ENCODE measurements at regions not wholly inside any gene's neighbourhood (a gene's known extent, or its start where the extent isn't known, plus 50 kb on each side); places are given as distances from the start of the nearest gene placed in this dataset.
"Not testable (repeated sequence)": the region's sequence is repeated elsewhere in the genome, so short reads cannot be mapped to it uniquely, and the experiment has no call there.

DNA sequence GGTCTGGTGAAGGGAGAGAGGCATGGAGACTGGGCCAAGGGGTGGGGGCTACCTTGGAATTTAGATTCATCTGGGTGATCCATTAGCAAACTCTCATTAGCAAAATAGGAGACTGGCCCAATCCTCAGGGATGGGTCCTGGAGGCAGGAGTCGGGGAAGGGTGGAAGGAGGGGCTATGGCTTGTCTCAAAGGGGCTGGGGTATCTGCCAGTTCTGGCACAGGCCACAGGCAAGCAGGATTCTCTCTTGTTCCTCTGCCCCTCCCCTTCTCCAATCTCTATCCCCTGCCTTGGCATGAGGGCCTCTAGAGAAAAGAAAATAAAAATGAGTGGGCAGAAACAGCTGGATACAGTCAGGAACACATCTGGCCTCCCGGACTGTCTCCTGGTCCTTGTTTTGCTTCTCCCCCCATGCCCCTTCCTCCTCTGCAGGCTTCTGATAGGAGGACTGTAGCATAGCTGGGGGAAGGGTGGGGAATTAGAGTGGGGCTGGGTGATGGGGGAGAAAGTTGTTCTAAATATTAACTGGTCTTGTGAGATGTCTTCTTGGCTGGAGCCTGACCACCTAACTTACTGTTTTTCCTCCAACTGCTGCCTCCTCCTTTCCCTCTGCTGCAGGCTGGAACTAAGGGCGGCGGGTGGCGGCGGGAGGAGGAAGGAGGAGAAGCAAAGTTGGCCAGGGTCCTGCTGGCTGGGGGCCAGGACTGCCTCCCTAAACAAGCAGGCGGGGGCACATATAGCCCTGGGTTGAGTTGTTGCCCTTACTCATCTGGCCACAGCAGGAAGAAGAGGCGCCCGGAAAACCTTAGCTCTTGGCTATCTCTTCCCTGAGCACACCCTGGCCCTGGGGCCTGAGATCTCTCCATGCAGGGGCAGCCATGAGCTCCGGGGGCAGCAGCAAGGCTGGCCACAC, 53.3 kb upstream of the LAS1L start:
- Mint-ChIP-seq H3K4me3 (ENCODE audit: unreplicated experiment) (no peak overlapping the region), H3K27me3 (ENCODE audit: unreplicated experiment) (peaks cover 3% of the 10 kb centered on the region), H3K4me1 (ENCODE audit: unreplicated experiment) (peaks cover 8% of the 10 kb centered on the region), H3K27ac (ENCODE audit: unreplicated experiment) (no peak overlapping the region), H3K9me3 (ENCODE audit: unreplicated experiment) (no peaks in the 10 kb centered on the region), H3K36me3 (ENCODE audit: low read depth, unreplicated experiment) (no peaks in the 10 kb centered on the region)
- DNase-seq (ENCODE audit: low spot score): no peak
- TF ChIP-seq, protein P1, sequence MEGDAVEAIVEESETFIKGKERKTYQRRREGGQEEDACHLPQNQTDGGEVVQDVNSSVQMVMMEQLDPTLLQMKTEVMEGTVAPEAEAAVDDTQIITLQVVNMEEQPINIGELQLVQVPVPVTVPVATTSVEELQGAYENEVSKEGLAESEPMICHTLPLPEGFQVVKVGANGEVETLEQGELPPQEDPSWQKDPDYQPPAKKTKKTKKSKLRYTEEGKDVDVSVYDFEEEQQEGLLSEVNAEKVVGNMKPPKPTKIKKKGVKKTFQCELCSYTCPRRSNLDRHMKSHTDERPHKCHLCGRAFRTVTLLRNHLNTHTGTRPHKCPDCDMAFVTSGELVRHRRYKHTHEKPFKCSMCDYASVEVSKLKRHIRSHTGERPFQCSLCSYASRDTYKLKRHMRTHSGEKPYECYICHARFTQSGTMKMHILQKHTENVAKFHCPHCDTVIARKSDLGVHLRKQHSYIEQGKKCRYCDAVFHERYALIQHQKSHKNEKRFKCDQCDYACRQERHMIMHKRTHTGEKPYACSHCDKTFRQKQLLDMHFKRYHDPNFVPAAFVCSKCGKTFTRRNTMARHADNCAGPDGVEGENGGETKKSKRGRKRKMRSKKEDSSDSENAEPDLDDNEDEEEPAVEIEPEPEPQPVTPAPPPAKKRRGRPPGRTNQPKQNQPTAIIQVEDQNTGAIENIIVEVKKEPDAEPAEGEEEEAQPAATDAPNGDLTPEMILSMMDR (IDR thresholded peaks at IDR 0.05; ENCODE audit: unreplicated experiment): no peak

DNA sequence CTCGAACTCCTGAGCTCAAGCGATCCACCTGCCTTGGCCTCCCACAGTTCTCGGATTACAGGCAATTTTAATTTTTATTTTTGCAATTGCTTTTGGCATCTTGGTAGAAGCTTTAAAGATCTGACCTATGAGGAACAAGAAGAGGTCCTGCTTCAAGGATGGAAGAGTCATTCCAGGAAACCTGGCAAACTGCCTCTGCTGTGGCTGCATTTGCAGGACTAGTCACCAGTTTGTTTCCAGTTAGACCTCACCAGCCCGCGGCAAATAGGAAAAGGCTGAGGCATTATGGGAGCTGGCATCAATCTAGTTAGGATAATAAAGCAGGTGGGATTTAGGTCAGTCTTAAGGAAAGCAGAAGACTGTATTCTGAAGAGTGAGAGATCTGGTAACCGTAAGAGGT, 51.9 kb upstream of the LAS1L start:
- H3K27me3 Mint-ChIP-seq (ENCODE audit: unreplicated experiment): peaks cover 3% of the 10 kb centered on the region
- peaks cover 15% of the 10 kb centered on the region for H3K4me1 Mint-ChIP-seq (ENCODE audit: unreplicated experiment)
- H3K36me3 Mint-ChIP-seq (ENCODE audit: low read depth, unreplicated experiment): no peaks in the 10 kb centered on the region
- no peak for DNase-seq (ENCODE audit: low spot score)
- H3K9me3 Mint-ChIP-seq (ENCODE audit: unreplicated experiment): no peaks in the 10 kb centered on the region
- no peak overlapping the region for H3K27ac Mint-ChIP-seq (ENCODE audit: unreplicated experiment)
- TF ChIP-seq, protein P1 (IDR thresholded peaks at IDR 0.05; ENCODE audit: unreplicated experiment): no peak
- no peak overlapping the region for H3K4me3 Mint-ChIP-seq (ENCODE audit: unreplicated experiment)

DNA sequence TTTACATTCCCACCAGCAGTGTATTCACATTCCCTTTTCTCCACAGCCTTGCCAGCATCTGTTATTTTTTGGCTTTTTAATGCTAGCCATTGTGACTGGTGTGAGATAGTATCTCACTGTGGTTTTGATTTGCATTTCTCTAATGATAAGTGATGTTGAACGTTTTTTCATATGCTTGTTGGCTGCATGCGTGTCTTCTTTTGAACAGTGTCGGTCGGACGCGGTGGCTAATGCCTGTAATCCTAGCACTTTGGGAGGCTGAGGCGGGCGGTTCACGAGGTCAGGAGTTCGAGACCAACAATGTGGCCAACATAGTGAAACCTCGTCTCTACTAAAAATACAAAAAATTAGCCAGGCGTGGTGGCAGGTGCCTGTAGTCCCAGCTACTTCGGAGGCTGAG, 50.6 kb upstream of the LAS1L start:
- not testable (repeated sequence) for H3K4me1 Mint-ChIP-seq (ENCODE audit: unreplicated experiment); H3K27ac Mint-ChIP-seq (ENCODE audit: unreplicated experiment); H3K9me3 Mint-ChIP-seq (ENCODE audit: unreplicated experiment); H3K27me3 Mint-ChIP-seq (ENCODE audit: unreplicated experiment); H3K4me3 Mint-ChIP-seq (ENCODE audit: unreplicated experiment); H3K36me3 Mint-ChIP-seq (ENCODE audit: low read depth, unreplicated experiment); DNase-seq (ENCODE audit: low spot score)

Measured in endothelial cell (in vitro differentiated cells).